ENCODE measurements at regions not wholly inside any gene's neighbourhood (a gene's known extent, or its start where the extent isn't known, plus 50 kb on each side); places are given as distances from the start of the nearest gene placed in this dataset.

GRCh38 chr6:4463236-4463635 lies 313.0 kb upstream of the CDYL start:
- ATAC-seq = no peak

GRCh38 chr6:4460586-4461475 lies 315.4 kb upstream of the CDYL start:
- Mint-ChIP-seq H3K9me3 (no peaks in the 10 kb centered on the region; the same call in 2 of the 3 replicates), H3K27ac (no peak overlapping the region), H3K4me1 (peaks cover 11% of the 10 kb centered on the region; the same call in 1 of the 3 replicates), H3K4me3 (no peak overlapping the region), H3K27me3 (ENCODE audit: insufficient read depth, low read depth, poor library complexity) (no peaks in the 10 kb centered on the region), H3K36me3 (ENCODE audit: low read depth) (no peaks in the 10 kb centered on the region)
- Histone ChIP-seq H3K27ac (ENCODE audit: low read depth) (no peak overlapping the region), H3F3A (replicated peaks; ENCODE audit: low read depth) (no peaks in the 10 kb centered on the region), H2AFZ (peak overlapping the region; percentile 92), H3K4me1 (ENCODE audit: insufficient read depth) (no peaks in the 10 kb centered on the region), H3K27me3 (ENCODE audit: insufficient read depth) (no peaks in the 10 kb centered on the region), H4K20me1 (replicated peaks; ENCODE audit: insufficient read depth) (no peaks in the 10 kb centered on the region), H3K36me3 (ENCODE audit: insufficient read depth) (no peaks in the 10 kb centered on the region), H3K9me2 (ENCODE audit: insufficient read depth) (peaks cover 6% of the 10 kb centered on the region; the same call in 1 of the 2 replicates), H3K4me3 (no peak overlapping the region), H3K4me2 (no peak overlapping the region), H3K79me2 (replicated peaks; ENCODE audit: insufficient read depth) (no peaks in the 10 kb centered on the region)
- no peak for DNase-seq (ENCODE audit: low spot score)
- ATAC-seq = peak; percentile 76
- TF ChIP-seq ZNF114 (CRISPR knock-in tag; IDR thresholded peaks at IDR 0.05) (no peak), JUNB (IDR thresholded peaks at IDR 0.05; ENCODE audit: unreplicated experiment) (no peak), CREB1 (CRISPR knock-in tag; IDR thresholded peaks at IDR 0.05; ENCODE audit: low read depth) (no peak), STAT1 (IDR thresholded peaks at IDR 0.05; ENCODE audit: unreplicated experiment) (no peak), ETS1 (IDR thresholded peaks at IDR 0.05) (no peak), ZNF462 (CRISPR knock-in tag; IDR thresholded peaks at IDR 0.05) (no peak), EZH2 (IDR thresholded peaks at IDR 0.05; ENCODE audit: low read depth, unreplicated experiment) (no peak), NANOG (IDR thresholded peaks at IDR 0.05; ENCODE audit: borderline replicate concordance) (no peak), ZNF331 (CRISPR knock-in tag; IDR thresholded peaks at IDR 0.05; ENCODE audit: low read depth) (no peak), CTCF (conservative IDR thresholded peaks at IDR 0.05; ENCODE audit: low read depth in 2 of 2) (no peak)

More at GRCh38 chr6:4463236-4463635, 313.0 kb upstream of the CDYL start:
- Mint-ChIP-seq H3K27ac (no peak overlapping the region), H3K9me3 (no peaks in the 10 kb centered on the region; the same call in 2 of the 3 replicates), H3K4me1 (peaks cover 13% of the 10 kb centered on the region), H3K36me3 (ENCODE audit: low read depth) (no peaks in the 10 kb centered on the region), H3K27me3 (ENCODE audit: insufficient read depth, low read depth, poor library complexity) (no peaks in the 10 kb centered on the region), H3K4me3 (no peak overlapping the region)
- H3K4me2 ChIP-seq = no peak overlapping the region
- H3K79me2 ChIP-seq (replicated peaks; ENCODE audit: insufficient read depth) = no peaks in the 10 kb centered on the region
- H2AFZ ChIP-seq = no peak overlapping the region
- H3K27me3 ChIP-seq (ENCODE audit: insufficient read depth) = no peaks in the 10 kb centered on the region
- H3K4me1 ChIP-seq (ENCODE audit: insufficient read depth) = no peaks in the 10 kb centered on the region
- no peak for DNase-seq (ENCODE audit: low spot score)
- H3K4me3 ChIP-seq = no peak overlapping the region
- H3K27ac ChIP-seq (ENCODE audit: low read depth) = no peak overlapping the region
- H4K20me1 ChIP-seq (replicated peaks; ENCODE audit: insufficient read depth) = no peaks in the 10 kb centered on the region
- H3K36me3 ChIP-seq (ENCODE audit: insufficient read depth) = no peaks in the 10 kb centered on the region
- no peaks in the 10 kb centered on the region for H3F3A ChIP-seq (replicated peaks; ENCODE audit: low read depth)
- H3K9me2 ChIP-seq (ENCODE audit: insufficient read depth) = peaks cover 6% of the 10 kb centered on the region
- no peak for TF ChIP-seq JUNB (IDR thresholded peaks at IDR 0.05; ENCODE audit: unreplicated experiment)

All from GM23338 (cell line).